ENCODE measurements at regions not wholly inside any gene's neighbourhood (a gene's known extent, or its start where the extent isn't known, plus 50 kb on each side); places are given as distances from the start of the nearest gene placed in this dataset.
A peak's percentile ranks its signal among the peaks of the same experiment; 100 is the strongest.

DNA sequence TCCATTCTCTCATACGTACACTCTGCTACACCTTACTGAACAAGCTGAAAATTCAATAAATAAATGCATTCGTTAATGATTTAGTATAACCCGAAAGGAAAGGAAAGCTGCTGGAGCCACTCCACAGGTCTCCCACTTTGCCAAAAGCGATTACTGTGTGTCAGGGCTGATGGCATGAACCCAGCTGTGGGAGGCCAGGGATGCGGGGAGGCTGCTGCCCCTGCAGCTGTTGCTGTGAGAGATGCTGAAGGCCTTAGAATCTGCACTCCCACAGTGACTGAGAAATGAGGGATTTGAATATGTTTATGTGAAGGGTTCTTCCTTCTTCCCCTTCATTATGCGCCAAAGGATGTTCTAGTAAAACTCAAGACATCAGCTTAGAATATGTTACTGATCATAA is 58.7 kb upstream of the NBEA start:
- no peak for DNase-seq (ENCODE audit: low read depth)

DNA sequence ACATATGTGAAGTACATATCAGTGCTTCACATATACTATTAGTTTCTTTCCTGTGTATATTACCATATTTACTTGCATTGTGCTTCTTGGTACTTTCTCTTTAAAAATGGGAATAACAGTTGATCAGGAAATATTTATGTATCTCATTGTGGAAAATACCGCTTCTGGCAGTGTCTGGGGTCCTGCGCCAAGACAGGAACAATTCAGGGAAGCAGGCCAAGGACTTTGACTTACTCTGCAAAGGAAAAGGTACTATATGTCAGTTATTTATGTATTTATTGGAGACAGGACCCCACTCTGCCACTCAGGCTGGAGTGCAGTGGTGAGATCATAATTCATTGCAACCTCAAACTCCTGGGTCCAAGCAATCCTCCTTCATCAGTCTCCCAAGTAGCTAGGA is 57.7 kb upstream of the NBEA start:
- DNase-seq (ENCODE audit: low read depth): no peak

DNA sequence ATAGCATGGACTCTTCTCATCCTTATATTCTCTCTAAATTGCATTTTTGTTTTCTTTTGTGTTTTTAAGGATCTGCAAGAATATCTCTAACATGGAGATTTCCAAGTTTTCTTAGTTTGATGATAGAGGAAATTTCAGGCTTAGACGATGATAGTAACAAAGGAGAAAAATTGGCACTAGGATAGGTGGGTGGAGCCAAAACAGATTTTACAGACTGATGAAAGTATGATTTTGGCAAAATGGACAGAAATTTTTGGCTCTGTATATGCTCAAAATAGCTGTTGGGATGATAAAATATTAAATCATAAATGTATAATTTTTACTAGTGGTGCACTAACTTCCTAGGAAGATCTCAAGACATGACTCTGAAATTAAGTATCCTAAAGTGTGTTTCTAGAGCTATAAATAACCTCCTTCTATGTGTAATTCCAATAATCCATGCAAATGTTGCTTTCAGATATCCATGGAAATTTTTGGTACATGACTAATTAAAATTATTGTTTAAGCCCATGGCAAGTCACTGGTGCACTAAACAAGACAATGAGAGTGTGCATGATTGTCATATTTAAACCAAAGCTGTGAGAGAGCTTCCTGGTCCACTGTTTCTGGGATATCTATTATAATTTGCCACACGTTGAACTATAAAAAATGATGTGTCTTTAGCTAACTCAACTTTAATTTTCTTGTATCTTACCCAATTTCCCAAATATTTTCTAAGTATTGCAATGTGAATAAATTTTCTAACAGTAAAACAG is 55.8 kb upstream of the NBEA start:
- DNase-seq (ENCODE audit: low read depth): peak; percentile 17

DNA sequence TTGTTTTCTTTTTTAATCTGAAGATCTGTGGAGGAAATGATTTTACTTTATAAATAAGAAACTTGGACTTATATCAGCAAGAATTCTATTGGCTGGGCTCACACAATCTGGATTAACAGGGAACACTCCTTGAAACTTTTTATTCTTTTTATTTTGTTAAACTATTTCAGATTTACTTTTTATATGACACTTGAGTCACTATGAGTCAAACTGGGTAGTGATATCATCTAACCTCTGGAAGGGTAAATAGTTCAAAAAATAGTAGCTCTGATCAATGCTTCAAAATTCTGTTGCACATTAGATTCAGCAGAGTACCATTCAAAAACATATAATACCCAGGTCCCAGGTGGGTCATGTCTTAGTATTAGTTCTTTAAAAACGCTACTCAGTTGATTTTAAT is 55.1 kb upstream of the NBEA start:
- peak; percentile 22 for DNase-seq (ENCODE audit: low read depth)
